GM12873 (cell line): ENCODE measurements at regions not wholly inside any gene's neighbourhood (a gene's known extent, or its start where the extent isn't known, plus 50 kb on each side); places are given as distances from the start of the nearest gene placed in this dataset.

ENCODE experiments used
- TF ChIP-seq, protein P1 (sequence below): IDR thresholded peaks from 2 replicates; pipeline ENCODE4 v1.5.1; 2012; ENCODE audit warnings: low read depth, mild to moderate bottlenecking, moderate library complexity, low read length, control low read depth; ENCODE audit not compliant: insufficient read depth; ENCODE audit errors: missing control alignments

- TF ChIP-seq, protein P1, sequence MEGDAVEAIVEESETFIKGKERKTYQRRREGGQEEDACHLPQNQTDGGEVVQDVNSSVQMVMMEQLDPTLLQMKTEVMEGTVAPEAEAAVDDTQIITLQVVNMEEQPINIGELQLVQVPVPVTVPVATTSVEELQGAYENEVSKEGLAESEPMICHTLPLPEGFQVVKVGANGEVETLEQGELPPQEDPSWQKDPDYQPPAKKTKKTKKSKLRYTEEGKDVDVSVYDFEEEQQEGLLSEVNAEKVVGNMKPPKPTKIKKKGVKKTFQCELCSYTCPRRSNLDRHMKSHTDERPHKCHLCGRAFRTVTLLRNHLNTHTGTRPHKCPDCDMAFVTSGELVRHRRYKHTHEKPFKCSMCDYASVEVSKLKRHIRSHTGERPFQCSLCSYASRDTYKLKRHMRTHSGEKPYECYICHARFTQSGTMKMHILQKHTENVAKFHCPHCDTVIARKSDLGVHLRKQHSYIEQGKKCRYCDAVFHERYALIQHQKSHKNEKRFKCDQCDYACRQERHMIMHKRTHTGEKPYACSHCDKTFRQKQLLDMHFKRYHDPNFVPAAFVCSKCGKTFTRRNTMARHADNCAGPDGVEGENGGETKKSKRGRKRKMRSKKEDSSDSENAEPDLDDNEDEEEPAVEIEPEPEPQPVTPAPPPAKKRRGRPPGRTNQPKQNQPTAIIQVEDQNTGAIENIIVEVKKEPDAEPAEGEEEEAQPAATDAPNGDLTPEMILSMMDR: no peak
Observed at GRCh38 chrX:4690521-4690920, 977.1 kb upstream of the PRKX start.

GRCh38 chrX:4682636-4683035 lies 969.2 kb upstream of the PRKX start:
- TF ChIP-seq, protein P1: no peak

GRCh38 chrX:4675686-4676300 lies 962.3 kb upstream of the PRKX start:
- TF ChIP-seq, protein P1: no peak

DNA sequence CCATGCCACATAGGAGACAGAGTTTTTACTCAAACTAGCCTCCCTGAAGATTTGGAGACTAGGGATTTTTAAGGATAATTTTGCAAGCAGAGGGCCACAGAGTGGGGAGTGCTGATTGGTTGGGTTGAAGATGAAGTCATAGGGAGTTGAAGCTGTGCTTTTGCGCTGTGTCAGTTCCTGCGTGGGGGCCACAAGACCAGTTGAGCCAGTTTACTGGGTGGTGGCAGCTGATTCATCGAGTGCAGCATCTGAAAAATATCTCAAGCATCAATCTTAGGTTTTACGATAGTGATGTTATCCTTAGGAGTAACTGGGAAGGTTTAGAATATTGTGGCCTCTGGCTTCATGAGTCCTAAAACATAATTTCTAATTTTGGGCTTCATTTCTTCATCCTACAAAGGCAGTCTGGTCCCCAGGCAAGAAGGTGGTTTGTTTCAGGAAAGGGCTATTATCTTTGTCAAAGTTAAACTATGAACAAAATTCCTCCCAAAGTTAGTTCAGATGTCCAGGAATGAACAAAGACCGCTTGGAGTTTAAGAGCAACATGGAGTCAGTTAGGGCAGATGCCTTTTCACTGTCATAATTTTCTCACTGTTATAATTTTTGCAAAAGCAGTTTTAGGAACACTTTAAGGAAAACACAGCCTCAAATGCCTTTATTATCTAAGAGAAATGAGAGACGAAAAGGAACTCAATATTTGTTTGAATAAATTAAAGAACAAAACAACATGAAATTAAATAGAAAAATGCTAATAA lies 960.8 kb upstream of the PRKX start:
- TF ChIP-seq, protein P1: no peak

DNA sequence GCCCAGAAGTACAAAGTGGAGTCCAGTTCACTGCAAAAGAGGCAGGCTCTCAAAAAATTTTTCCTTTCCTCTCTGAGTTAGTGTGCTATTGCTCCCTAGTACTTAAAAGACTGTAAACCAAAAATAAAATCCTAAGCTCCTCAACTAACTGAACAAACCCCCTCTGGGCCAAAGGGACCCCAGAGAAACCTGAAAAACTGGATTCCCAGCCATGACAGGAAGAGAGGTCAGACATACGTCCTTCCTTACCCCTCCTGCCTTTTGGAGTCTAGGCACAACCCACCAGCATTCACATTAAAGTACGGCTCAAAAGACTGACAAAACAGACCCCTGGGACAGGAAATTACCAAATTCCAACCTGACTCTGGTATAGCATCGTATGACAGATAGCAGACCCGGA lies 957.9 kb upstream of the PRKX start:
- TF ChIP-seq, protein P1: no peak

DNA sequence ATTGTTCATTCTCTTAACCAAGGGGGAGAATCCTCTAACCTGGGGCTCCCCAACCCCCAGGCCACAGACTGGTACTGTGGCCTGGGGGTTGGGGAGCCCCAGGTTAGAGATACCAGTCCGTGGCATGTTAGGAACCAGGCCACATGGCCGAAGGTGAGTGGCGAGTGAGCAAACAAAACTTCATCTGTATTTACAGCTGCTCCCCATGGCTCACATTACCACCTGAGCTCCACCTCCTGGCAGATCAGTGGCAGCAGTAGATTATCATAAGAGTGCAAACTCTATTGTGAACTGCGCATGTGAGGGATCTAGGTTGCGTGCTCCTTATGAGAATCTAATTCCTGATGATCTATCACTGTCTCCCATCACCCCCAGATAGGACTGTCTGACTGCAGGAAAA lies 957.2 kb upstream of the PRKX start:
- TF ChIP-seq, protein P1: no peak

DNA sequence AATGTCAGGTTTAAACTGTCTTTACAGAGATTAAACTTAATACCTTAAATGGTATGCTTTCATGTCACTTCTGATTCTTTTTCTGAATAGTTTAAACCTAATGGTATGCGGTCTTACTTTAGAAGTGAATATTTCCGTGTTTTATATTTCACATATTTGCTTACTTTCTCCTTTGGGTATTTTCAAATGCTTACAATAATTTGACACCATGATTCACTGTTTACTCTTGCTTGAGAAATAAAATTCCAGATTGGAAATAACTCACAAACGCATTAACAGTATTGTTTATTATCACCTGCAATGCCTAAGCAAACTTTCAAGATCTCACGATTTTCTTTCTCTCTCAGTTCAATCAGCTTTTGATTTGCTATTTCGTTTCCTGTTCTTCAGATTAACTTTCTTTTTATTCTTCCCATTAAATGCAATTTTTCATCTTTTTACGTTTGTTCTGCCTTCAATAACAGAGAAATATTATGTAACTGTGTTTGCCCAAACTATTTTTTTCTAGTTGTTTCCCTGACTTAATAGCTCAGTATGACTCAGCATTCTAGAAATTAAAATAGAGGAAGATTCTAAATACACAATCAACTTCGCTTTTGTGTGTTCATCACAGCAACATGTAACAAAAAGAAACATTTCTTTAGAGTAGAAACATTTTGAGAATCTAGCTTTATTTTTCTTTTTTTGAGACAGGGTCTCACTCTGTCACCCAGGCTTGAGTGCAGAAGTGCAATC lies 955.5 kb upstream of the PRKX start:
- TF ChIP-seq, protein P1: no peak
